DMS79 treated with DMSO at 0.1 percent for 48 hours (cell line): ENCODE measurements at regions not wholly inside any gene's neighbourhood (a gene's known extent, or its start where the extent isn't known, plus 50 kb on each side); places are given as distances from the start of the nearest gene placed in this dataset.
"Not testable (repeated sequence)": the region's sequence is repeated elsewhere in the genome, so short reads cannot be mapped to it uniquely, and the experiment has no call there.

Experiments
- DNase-seq: peaks from one replicate; lab custom pipeline; 2025; lab: John Stamatoyannopoulos, UW

DNA sequence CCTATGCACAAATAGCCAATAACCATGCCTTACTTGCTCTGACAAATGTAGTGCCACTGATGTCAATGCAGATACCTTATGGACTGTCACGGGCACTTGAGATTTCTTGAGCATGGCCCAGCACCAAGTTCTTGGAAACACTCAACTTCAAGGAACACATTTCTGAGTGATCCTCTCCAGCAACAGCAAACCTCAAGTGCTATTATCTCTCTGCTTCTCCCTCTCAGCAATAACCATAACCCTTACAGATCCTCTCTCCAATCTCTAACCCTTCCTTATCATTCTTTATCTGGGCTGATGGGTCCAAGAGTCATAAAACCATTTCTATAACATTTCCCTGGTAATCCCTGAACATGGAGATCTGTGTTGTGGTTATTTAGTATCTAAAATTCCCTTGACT lies 266.9 kb upstream of the STXBP5 start:
- DNase-seq, result no peak

DNA sequence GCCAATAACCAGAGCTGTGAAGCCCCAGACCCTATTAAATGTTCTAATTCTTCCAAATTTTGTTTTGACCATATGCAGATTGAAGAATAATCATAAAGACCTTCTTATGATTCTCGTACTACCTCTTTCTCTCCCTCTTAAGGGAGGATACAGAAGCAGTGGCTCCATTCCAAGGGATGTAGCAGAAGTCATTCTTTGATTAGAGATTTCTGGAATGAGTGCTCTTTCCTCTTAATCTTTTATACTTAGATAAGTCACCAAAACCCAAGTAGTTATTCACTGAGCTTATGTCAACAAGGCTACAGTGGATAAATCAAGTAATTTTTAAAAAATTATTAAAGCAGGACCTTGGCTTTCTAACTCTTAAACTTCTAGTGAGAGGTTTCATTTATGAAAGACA lies 266.0 kb upstream of the STXBP5 start:
- DNase-seq, result no peak

DNA sequence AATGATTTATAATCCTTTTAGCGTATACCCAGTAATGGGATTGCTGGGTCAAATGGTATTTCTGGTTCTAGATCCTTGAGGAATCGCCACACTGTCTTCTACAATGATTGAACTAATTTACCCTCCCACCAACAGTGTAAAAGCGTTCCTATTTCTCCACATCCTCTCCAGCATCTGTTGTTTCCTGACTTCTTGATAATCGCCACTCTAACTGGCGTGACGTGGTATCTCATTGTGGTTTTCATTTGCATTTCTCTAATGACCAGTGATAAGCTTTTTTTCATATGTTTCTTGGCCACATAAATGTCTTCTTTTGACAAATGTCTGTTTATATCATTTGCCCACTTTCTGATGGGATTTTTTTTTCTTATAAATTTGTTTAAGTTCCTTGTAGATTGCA lies 264.8 kb upstream of the STXBP5 start:
- DNase-seq, result not testable (repeated sequence)

DNA sequence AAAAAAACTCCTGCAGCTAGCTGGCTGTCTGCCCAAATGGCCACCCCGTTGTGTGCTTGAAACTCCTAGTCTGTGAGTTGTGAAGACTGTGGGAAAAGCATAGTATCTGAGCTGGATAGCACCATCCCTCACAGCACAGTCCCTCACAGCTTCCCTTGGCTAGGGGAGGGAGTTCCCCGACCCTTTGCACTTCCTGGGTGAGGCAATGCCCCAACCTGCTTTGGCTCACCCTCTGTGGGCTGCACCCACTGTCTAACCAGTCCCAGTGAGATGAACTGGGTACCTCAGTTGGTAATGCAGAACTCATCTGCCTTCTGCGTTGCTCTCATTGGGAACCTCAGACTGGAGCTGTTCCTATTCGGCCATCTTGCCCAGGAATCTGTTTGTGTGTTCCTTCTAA lies 260.6 kb upstream of the STXBP5 start:
- DNase-seq, result no peak

DNA sequence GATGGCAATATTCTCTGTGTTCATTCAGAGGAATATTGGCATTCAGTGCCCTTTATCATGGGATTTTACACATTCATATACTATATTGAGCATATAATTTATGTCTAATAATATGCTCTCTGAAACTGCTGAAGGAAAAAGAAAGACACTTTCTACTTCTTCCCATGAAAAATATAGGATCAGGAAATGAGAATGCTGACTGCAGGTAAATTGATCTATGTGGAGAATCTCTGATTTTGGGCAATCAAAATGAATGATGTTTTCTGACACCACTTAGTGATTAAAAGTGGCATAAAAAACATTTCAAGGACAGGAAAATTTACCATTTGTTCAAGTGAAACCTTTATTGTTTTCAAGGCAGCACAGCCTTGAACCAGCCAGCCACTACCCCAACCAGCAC lies 260.1 kb upstream of the STXBP5 start:
- DNase-seq, result no peak

DNA sequence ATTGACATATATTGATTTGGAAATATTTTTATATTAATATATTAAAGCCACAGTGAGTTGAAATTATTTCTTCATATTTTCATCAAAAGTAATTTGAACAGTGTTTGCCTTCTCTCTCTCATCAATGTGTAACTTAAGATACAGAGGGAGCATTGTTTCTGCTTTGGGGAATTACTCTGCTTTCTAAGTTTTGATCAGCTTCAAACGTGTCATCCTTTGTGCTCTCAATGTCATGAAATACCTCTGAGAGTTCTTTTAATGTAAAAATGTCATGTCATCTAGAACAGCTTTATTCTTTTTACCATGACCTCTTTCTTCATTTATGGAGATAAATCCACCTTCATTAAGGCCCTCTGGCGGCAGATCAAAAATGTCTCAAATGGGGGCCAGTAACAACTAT lies 259.4 kb upstream of the STXBP5 start:
- no peak for DNase-seq

DNA sequence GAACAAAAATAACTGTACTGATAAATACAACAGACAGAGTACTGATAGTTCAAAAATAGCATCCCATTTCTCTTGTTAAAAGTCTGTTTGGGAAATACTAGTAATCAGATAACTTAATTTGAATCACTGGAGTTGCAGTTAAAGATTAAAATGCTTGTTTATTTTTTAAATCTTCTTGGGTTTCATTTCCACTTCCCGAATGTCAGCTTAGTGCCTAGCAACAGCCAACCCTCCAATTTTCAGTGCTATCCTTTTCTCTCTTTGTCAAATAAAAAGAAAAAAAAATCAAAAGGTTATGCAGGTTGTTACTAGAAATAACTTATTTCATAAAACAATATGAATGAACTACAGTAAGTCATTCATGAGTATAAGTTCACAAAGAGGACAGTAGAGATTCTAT lies 257.7 kb upstream of the STXBP5 start:
- no peak for DNase-seq

DNA sequence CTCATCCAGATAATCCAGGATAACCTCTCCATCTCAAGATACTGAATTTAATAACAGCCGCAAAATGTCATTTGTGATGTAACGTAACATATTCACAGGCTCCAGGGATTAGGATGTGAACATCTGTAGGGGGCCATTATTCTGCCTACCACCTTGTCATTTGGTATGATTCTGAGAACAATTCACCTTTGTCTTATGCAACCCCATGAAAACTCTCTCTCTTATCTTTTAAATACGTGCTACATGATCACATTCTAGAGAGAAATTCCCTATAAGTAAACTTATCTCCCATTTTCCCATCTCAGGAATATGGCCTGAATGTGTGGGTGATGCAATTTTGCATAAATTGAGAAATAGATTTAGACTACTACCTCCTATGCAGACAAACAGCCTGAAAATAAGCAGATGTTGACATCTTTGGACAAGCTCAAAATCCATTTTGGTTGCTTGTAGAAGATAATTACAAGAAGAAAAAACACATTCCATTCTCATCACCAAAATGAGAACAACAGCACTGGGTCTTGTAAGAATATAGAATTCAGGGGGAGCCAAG lies 255.4 kb upstream of the STXBP5 start:
- no peak for DNase-seq

DNA sequence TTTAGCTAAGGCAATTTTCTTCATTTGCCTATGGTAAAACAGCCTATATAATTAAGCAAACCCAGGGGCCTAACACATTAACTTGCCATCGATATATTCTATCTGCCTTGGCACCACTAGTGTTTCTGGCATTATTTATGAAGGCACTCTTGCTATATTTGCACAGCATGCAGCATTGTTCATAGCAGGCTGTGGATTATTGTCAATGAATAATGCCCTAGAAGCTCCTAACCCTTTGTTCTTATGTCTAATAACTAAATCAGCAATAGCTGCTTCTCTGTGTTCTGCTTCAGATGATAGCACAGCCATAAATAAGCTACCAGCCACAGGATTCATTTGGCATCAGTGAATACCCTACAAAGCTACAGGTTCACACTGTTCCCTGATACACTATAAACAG lies 254.8 kb upstream of the STXBP5 start:
- no peak for DNase-seq

DNA sequence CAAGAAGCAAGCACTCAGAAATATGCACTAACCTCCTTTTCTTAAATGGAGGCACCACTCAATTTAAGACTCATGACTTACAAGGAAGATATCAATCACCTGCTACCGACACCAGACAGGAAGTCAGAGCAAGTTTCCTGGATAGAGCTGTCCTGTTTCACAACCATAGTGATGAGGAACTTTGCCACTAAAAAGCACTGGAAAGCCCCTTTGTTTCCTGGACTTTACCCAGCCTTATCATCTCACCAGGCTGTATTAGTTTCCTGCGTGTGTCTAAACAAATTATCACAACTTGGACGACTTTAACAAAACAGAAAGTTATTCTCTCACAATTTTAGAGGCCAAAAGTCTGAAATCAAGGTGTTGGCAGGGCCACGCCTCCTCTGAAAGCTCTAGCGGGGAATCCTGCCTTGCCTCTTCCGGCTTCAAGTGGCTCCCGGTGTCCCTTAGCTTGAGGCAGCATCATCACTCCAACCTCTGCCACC lies 253.8 kb upstream of the STXBP5 start:
- DNase-seq, result no peak

DNA sequence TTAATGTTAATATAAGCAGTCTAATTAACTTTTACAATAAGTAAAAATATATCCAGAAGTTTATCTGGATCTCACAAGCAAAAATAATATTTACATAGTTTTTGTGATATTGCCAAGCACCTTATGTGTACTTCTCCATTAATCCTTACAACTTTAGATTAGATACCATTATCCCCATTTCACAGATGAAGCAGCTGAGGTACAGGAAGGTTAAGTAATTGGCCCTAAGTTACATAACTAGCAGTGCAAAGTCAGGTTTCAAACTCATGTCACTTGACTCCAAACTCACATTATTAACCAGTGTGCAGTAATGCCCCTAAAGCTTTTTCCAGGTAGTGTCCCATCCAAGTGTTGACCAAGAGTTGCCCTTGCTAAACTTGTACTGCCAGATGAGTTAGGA lies 248.6 kb upstream of the STXBP5 start:
- DNase-seq, result no peak

DNA sequence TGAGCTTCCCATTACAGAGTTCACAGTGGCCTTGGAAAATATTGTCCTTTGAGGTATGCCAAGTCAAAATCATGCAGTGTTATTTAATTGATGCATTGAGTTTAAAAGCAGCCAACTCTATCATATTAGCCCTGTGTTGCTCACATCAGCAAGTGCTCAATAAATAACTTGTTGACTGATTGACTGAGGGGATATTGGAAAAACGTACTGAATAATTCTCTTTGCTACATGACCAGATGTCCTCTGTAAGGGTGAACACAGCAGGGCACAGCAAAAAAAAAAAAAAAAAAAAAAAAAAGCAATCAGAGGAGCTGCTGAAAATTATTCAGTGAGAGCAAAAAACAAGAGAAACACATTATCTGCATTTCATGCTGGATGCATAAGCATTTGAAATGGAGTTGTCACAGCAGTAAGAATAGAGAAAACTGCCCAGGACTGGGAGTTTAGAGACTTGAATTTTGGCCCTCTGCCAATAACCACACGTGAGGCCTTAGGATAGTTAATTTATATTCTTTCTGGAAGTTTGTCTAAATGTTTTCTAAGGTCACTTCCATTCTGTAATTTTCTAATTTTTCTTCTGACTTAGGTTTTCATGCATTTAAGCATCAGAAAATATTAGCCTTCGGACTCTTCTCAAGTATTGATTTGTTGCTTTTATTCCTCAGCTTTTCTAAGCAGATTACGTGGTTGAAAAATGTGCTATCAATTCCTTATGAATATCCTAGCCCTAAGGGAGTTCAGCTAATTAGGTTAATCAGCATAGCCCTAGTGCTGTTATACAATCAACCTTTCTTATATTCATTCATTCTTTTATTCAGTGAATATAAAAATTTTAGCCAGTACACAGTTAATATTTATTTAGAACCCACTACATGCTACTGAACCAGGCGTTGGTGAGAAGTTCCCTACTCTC lies 246.8 kb upstream of the STXBP5 start:
- no peak for DNase-seq

DNA sequence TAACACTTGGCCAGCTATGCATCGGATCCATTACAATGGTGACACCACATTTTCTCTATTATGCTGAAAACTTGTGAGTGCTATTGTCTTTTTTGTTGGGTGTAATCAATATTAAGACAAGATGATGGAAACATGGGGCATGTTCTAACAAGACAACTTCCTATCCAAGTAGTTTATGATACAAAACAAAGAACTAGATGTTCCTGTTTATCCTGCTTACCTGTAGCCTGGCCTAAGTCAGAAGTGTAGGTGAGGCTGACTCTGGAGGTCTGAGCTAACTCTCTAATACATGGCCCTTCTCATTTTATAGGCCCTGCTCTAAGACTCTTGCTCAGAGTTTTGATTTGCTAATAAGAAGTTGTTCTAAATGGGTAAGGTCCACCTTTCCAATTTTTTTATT lies 242.4 kb upstream of the STXBP5 start:
- no peak for DNase-seq

DNA sequence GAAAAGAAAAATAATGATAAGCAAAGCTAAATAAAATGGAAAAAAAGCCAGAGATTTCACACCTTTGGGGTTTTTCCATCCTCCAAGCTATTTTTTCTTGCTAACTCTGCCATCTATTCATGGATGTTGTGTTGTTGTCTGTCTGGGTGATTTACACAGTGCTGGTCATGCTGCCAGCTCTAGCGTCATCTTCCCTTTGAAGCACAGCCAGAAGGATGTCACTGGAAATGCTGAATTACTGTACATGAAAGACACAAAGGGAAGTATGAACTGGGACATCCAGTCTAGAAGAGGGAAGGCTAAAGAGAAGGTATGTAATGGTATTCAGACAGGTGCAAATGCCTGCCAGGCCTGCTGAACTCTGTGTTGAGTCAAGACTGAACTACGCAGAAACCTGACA lies 241.9 kb upstream of the STXBP5 start:
- no peak for DNase-seq

DNA sequence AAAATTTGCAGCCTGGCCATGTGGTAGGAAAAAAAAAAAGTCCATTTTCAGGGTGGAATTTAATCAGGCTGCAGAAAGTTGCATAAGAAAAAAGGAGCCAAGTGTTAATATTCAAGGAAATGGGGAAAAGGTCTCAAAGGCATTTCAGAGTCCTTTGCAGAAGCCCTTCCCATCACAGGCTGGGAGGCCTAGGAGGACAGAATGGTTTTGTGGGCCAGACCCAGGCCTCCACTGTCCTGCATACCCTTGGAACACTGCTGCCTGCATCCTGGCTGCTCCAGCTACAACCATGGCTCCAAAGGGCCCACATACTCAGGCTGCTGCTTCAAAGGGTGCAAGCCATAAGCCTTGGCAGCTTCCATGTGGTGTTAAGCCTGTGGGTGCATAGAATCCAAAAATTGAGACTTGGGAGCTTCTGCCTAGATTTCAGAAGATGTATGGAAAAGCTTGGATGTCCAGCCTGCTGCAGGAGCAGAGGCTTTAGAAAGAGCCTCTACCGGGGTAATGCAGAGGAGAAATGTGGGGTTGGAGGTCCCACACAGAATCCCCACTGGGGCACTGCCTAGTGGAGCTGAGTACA lies 239.0 kb upstream of the STXBP5 start:
- no peak for DNase-seq

DNA sequence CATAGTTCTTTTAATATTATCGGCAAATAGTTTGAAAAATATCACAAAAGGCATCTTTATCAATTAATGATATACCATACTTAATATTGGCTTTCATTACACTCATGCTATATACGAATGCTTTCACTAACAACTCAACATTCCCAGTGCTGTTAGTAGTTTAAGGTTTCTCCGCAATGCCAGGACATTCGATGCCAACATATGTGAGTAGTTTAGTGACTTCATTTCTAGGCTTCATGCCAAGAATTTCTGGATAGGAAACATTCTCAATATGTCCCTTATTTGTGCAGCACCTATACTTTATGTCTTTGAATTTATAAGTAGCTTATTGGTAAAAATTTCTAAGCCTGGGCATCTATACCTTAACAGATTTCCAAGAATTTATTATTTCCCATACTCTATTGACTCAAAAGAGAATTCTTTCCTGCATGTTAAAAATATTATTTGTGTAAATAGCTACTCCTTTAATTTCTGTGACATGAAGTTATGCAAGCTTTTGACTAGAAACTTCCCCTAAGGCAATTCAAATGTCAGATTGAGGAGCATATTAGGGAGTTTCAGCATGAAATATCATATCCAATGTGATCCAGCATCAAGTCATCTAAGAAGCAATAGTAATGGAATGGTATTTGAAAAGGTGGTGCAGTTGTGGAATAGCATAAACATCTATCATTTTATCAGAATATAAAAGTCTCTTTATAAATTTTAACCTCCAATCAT lies 236.0 kb upstream of the STXBP5 start:
- DNase-seq, result no peak

DNA sequence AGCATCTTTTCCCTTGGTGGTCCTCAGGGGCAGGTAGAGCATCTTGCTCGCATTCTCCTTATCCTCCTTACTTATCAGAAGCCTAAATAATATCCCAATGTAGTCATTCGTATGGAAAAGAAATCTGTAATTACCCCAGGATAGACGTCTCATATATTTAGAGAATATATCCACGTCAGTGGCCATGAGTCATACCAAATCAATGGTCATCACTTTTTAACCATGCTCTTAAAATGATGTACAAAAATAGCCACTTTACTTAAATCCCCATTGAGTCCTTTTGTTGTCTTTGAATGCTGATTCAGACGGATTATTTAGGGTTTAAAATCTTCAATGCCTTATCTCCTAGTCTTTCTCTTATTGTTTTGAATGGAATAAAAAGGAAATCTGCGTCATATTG lies 231.7 kb upstream of the STXBP5 start:
- no peak for DNase-seq

DNA sequence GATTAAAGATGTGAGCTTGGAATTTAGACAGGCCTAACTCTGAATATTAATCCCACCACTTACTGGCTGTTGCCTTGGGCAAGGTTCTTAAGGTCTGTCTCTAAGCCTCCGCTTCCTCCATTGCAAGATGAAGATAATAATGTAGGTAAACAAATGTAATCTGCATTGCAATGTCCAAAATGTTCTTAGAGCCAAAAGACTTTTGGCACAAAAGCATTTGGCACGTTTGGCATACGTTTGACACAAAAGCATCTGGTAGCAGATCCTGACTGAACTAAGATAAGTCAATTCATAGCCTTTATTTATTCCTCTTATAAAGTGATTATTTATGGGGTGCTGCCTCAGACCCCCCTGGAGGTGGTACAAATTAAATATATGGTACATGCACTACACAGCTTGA lies 229.9 kb upstream of the STXBP5 start:
- no peak for DNase-seq

DNA sequence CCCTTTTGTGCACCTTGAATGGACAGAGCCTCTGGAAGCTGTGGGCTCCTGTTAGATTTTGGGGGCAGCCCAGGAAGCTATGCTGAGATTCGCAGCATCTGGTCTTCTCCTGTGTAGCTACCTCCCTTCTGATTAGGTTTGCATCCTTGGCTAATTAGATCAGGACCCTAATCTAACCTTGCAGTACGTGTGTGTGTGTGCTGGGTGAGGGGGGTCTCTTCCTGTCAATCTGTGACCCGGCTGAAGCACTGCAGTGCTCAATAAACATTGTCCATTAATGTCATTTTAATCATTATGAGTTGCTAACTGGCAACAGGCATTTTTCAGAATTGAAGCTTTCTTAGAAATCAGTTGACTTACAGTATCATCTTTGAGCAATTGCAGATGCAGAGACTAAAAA lies 229.1 kb upstream of the STXBP5 start:
- no peak for DNase-seq

DNA sequence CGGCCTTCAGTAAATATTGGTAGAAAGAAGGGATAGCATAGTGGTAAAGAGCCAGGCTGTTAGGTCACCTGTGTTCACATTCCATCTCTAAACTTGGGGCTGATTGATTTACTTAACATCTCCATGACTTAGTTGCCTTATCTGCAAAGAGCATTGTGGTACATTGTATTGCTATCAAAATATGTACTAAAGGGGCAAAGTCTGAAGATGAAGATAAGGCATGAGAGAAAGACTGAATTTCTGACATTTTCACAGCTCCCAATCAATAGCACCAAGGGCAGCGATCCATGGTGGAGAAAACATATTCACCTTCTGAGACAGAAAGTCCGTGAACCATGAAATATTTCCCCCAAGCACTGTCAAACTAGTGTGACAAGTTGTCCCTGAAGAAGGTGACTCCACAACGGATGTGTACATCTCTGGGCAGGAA lies 223.3 kb upstream of the STXBP5 start:
- DNase-seq, result no peak

DNA sequence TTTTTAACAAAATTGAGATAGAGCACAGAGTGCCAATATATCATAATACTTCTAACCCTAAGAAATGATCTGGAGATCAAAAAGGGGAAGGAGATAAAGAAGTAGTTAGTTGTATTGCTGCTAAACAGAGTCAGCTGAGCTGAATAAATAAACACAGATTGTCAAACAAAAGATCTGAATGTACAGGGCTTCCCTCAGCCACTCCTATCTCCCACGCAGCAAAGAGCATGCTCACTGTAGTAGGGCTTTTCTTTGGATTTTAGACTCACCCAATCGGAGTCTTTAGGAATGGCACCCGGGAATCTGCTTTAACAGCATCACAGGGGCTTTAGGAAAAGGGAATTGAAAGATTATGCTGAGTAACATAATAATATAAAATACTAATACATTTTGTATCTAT lies 222.2 kb upstream of the STXBP5 start:
- no peak for DNase-seq

DNA sequence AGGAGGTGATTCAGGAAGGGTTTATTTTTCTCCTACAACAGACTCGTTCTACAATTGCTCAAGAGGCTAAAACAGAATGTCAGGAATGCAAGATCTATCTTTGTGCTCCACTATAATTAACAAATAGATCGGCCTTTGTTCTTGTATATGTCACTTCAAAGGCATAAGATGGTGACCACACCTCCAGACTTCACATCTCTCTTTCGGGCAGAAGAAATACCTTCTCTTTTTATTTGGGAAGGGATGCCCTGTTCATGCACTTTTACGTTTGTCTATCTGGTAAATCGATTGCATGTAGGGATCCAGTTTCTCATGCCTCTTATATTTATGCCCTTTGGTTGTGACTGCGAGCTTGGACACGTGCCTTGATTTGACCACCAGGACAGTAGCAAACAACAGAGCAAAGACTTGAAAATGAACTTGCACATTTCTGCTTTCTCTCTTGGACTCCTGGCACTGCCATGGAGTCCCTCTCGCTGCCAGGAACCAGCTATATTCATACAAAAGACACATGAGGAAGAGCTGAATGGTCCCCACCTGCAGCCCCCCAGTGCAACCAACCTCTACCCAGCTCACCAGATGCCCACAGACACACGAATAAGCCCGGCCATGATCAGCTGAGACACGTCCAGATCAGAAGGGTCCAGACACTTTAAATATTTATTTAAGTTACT lies 219.8 kb upstream of the STXBP5 start:
- no peak for DNase-seq
